ENCODE measurements at regions not wholly inside any gene's neighbourhood (a gene's known extent, or its start where the extent isn't known, plus 50 kb on each side); places are given as distances from the start of the nearest gene placed in this dataset.

- peak; percentile 89 for TF ChIP-seq CTCF (IDR thresholded peaks at IDR 0.05; ENCODE audit: insufficient read depth, low read depth, low read length)
- DNase-seq (ENCODE audit: low read depth) = peak; percentile 78
- no peak overlapping the region for H3K4me3 ChIP-seq (ENCODE audit: low read depth, low read length)
Observed at GRCh38 chr7:142385491-142386340, 127.9 kb upstream of the PRSS58 start.

- no peak for TF ChIP-seq CTCF (IDR thresholded peaks at IDR 0.05; ENCODE audit: insufficient read depth, low read depth, low read length)
Observed at GRCh38 chr7:142384493-142384922, 126.7 kb upstream of the PRSS58 start.

GRCh38 chr7:142383841-142384492 lies 126.1 kb upstream of the PRSS58 start:
- peak; percentile 43 for DNase-seq (ENCODE audit: low read depth)
- H3K4me3 ChIP-seq (ENCODE audit: low read depth, low read length) = no peak overlapping the region
- no peak for TF ChIP-seq CTCF (IDR thresholded peaks at IDR 0.05; ENCODE audit: insufficient read depth, low read depth, low read length)

More at GRCh38 chr7:142384493-142384922, 126.7 kb upstream of the PRSS58 start:
- H3K4me3 ChIP-seq (ENCODE audit: low read depth, low read length) = no peak overlapping the region
- peak; percentile 86 for DNase-seq (ENCODE audit: low read depth)

GRCh38 chr7:142381727-142382390 lies 124.0 kb upstream of the PRSS58 start:
- no peak for TF ChIP-seq CTCF (IDR thresholded peaks at IDR 0.05; ENCODE audit: insufficient read depth, low read depth, low read length)
- H3K4me3 ChIP-seq (ENCODE audit: low read depth, low read length) = no peak overlapping the region
- no peak for DNase-seq (ENCODE audit: low read depth)

GRCh38 chr7:142380069-142380468 lies 122.2 kb upstream of the PRSS58 start:
- no peak overlapping the region for H3K4me3 ChIP-seq (ENCODE audit: low read depth, low read length)
- no peak for DNase-seq (ENCODE audit: low read depth)
- no peak for TF ChIP-seq CTCF (IDR thresholded peaks at IDR 0.05; ENCODE audit: insufficient read depth, low read depth, low read length)

- no peak for TF ChIP-seq CTCF (IDR thresholded peaks at IDR 0.05; ENCODE audit: insufficient read depth, low read depth, low read length)
- no peak for DNase-seq (ENCODE audit: low read depth)
- no peak overlapping the region for H3K4me3 ChIP-seq (ENCODE audit: low read depth, low read length)
Observed at GRCh38 chr7:142379201-142379885, 121.5 kb upstream of the PRSS58 start.

All from fibroblast of villous mesenchyme (primary cell).